Muscle of leg (tissue), 3 donors: ENCODE measurements at regions not wholly inside any gene's neighbourhood (a gene's known extent, or its start where the extent isn't known, plus 50 kb on each side); places are given as distances from the start of the nearest gene placed in this dataset.
A peak's percentile ranks its signal among the peaks of the same experiment; 100 is the strongest.
"Not testable (repeated sequence)": the region's sequence is repeated elsewhere in the genome, so short reads cannot be mapped to it uniquely, and the experiment has no call there.

Source experiments
- DNase-seq: peaks from one replicate; pipeline ENCODE4 v3.0.0; 2013
- H3K27ac ChIP-seq: one replicate; pipeline ENCODE4 v1.5.1; 2013; ENCODE audit warnings: mild to moderate bottlenecking, low read length, control low read depth
- H3K27me3 ChIP-seq: one replicate; pipeline ENCODE4 v1.6.1; 2013; ENCODE audit warnings: low read length; ENCODE audit not compliant: control insufficient read depth, insufficient read depth
- H3K36me3 ChIP-seq: one replicate; pipeline ENCODE4 v1.6.1; 2013; ENCODE audit warnings: low read length; ENCODE audit not compliant: control insufficient read depth, insufficient read depth
- H3K4me1 ChIP-seq: one replicate; pipeline ENCODE4 v1.6.1; 2013; ENCODE audit warnings: low read length; ENCODE audit not compliant: control insufficient read depth, insufficient read depth
- H3K4me3 ChIP-seq: one replicate; pipeline ENCODE4 v1.5.1; 2013; ENCODE audit warnings: low read length, control low read depth
- H3K9me3 ChIP-seq: replicated peaks from 2 replicates; pipeline ENCODE4 v1.6.1; 2013; ENCODE audit warnings: low read depth, low read length; ENCODE audit not compliant: control insufficient read depth
- WGBS: methylation state at CpG from one replicate; pipeline ENCODE4 v1.1.5; 2013; ENCODE audit warnings: missing lambda C conversion rate; ENCODE audit not compliant: insufficient coverage; 5-methylcytosine and 5-hydroxymethylcytosine counted together

GRCh38 chrX:84724576-84724975, 222.3 kb upstream of the HDX start:
- H3K4me1 ChIP-seq: no peaks in the 10 kb centered on the region
- no peaks in the 10 kb centered on the region for H3K36me3 ChIP-seq
- no peak for DNase-seq
- no peak overlapping the region for H3K4me3 ChIP-seq
- no peak overlapping the region for H3K27ac ChIP-seq
- H3K9me3 ChIP-seq: no peaks in the 10 kb centered on the region
- peaks cover 6% of the 10 kb centered on the region for H3K27me3 ChIP-seq
- no CpG with 5 or more reads among the region's 5 CpGs for WGBS

GRCh38 chrX:84729408-84729807, 227.2 kb upstream of the HDX start:
- Histone ChIP-seq H3K27me3 (peaks cover 6% of the 10 kb centered on the region), H3K9me3 (no peaks in the 10 kb centered on the region), H3K36me3 (no peaks in the 10 kb centered on the region), H3K4me3 (no peak overlapping the region), H3K27ac (no peak overlapping the region), H3K4me1 (no peaks in the 10 kb centered on the region)
- DNase-seq: no peak
- 43% methylated on average over 1 of the region's 4 CpGs for WGBS

- Histone ChIP-seq H3K27ac (no peak overlapping the region), H3K9me3 (no peaks in the 10 kb centered on the region), H3K36me3 (no peaks in the 10 kb centered on the region), H3K4me1 (no peaks in the 10 kb centered on the region), H3K27me3 (peaks cover 6% of the 10 kb centered on the region), H3K4me3 (no peak overlapping the region)
- 6% methylated on average over 2 of the region's 5 CpGs for WGBS
- peak; percentile 43 for DNase-seq
These were observed 227.6 kb upstream of the HDX start for GRCh38 chrX:84729809-84730208.

- WGBS: no CpG with 5 or more reads among the region's 3 CpGs
- no peaks in the 10 kb centered on the region for H3K4me1 ChIP-seq
These were observed 232.8 kb upstream of the HDX start for GRCh38 chrX:84735025-84735424.

DNA sequence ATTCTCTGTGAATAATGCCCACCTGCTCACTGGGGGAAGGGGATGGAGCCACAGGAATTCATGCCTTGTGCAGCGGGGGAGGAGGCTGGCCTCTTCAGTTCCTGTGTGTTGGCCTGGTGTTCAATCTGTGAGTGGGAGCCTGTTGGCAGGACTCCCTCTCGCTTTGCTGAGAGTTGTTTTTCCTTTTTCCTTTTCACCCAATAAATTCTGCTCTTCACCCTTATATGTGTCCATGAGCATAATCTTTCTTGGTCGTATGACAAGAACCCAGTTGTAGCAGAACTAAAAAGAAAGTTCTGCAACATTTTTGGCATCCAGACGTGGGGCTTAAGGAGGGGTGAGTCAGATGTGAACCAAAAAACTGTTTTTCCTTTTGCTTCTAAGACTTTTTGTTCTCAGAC, 235.2 kb upstream of the HDX start:
- Histone ChIP-seq H3K27ac (no peak overlapping the region), H3K36me3 (no peaks in the 10 kb centered on the region), H3K4me1 (no peaks in the 10 kb centered on the region), H3K27me3 (peaks cover 25% of the 10 kb centered on the region), H3K9me3 (no peaks in the 10 kb centered on the region), H3K4me3 (no peak overlapping the region)
- peak; percentile 35 for DNase-seq
- WGBS: no CpG with 5 or more reads among the region's 4 CpGs

More at GRCh38 chrX:84735025-84735424, 232.8 kb upstream of the HDX start:
- DNase-seq: no peak
- no peaks in the 10 kb centered on the region for H3K36me3 ChIP-seq
- no peak overlapping the region for H3K27ac ChIP-seq
- no peaks in the 10 kb centered on the region for H3K9me3 ChIP-seq
- H3K27me3 ChIP-seq: peaks cover 17% of the 10 kb centered on the region
- no peak overlapping the region for H3K4me3 ChIP-seq

- H3K9me3 ChIP-seq: no peaks in the 10 kb centered on the region
- WGBS: 85% methylated on average over 2 of the region's 5 CpGs
- H3K4me1 ChIP-seq: no peaks in the 10 kb centered on the region
- H3K27me3 ChIP-seq: peaks cover 4% of the 10 kb centered on the region
- H3K27ac ChIP-seq: no peak overlapping the region
- no peaks in the 10 kb centered on the region for H3K36me3 ChIP-seq
- H3K4me3 ChIP-seq: no peak overlapping the region
- DNase-seq: no peak
These were observed 245.3 kb upstream of the HDX start for GRCh38 chrX:84747516-84747915.

- Histone ChIP-seq H3K4me1 (no peaks in the 10 kb centered on the region), H3K36me3 (no peaks in the 10 kb centered on the region), H3K4me3 (no peak overlapping the region), H3K27me3 (peaks cover 2% of the 10 kb centered on the region), H3K9me3 (no peaks in the 10 kb centered on the region), H3K27ac (no peak overlapping the region)
- no peak for DNase-seq
- 52% methylated on average over 4 of the region's 6 CpGs for WGBS
These were observed 246.9 kb upstream of the HDX start for GRCh38 chrX:84748965-84749656.

- no peaks in the 10 kb centered on the region for H3K9me3 ChIP-seq
- no peaks in the 10 kb centered on the region for H3K36me3 ChIP-seq
- DNase-seq: peak; percentile 3
- no peaks in the 10 kb centered on the region for H3K27me3 ChIP-seq
- no peak overlapping the region for H3K27ac ChIP-seq
- no peak overlapping the region for H3K4me3 ChIP-seq
- H3K4me1 ChIP-seq: no peaks in the 10 kb centered on the region
- WGBS: 100% methylated on average over 1 of the region's 1 CpG
These were observed 243.1 kb upstream of the APOOL start for GRCh38 chrX:84760560-84760959.

- H3K4me1 ChIP-seq: no peaks in the 10 kb centered on the region
- no peaks in the 10 kb centered on the region for H3K36me3 ChIP-seq
- no peaks in the 10 kb centered on the region for H3K9me3 ChIP-seq
- no peak overlapping the region for H3K4me3 ChIP-seq
- WGBS: no CpG with 5 or more reads among the region's 1 CpG
- no peaks in the 10 kb centered on the region for H3K27me3 ChIP-seq
- no peak for DNase-seq
- no peak overlapping the region for H3K27ac ChIP-seq
These were observed 207.4 kb upstream of the APOOL start for GRCh38 chrX:84796321-84796720.

DNA sequence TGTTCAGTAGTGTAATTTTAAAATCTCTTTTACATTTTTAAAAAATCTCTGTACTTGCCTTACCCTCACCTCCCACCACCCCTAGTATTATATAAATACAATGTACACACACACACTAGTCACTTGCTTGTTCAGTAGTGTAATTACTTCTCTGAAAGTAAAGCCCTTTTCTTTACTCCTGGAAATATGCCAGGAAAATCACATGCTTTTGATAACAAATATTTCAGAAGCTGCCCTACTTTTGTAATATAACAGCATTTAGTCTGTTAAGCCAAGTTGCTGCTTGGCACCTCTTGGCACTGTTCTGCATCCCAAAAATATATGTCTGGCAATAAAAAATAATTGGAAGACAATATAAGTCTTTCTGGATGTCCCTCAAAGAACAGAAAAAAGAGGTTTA, 172.8 kb upstream of the APOOL start:
- Histone ChIP-seq H3K4me3 (no peak overlapping the region), H3K36me3 (no peaks in the 10 kb centered on the region), H3K27me3 (no peaks in the 10 kb centered on the region), H3K4me1 (no peaks in the 10 kb centered on the region), H3K27ac (no peak overlapping the region), H3K9me3 (peaks cover 2% of the 10 kb centered on the region)
- DNase-seq: no peak

DNA sequence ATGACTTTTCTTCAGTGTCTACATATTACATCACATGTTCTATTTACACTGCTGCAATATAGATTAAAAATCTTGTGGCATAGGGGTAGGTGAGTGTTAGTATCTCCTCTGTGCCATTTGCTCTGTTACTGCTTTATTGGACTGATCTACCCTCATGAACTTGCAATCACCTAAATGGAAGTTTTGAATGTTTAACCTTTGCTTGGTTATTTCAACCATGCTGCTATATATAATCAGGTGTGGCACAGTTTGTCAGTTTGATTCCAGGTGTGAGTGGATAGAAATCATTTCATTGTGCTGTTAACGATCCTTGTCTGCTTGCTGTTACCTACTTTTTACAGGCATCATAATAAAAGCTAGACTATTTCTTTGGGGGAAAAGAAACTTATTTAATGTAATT, 157.1 kb upstream of the APOOL start:
- H3K36me3 ChIP-seq, H3K27me3 ChIP-seq, H3K4me1 ChIP-seq, DNase-seq, H3K27ac ChIP-seq, H3K9me3 ChIP-seq, H3K4me3 ChIP-seq: not testable (repeated sequence)
- no CpG with 5 or more reads among the region's 1 CpG for WGBS
